NOMO-1 treated with dmso at 0.1 percent for 144 hours (cell line): ENCODE measurements at regions not wholly inside any gene's neighbourhood (a gene's known extent, or its start where the extent isn't known, plus 50 kb on each side); places are given as distances from the start of the nearest gene placed in this dataset.
"Not testable (repeated sequence)": the region's sequence is repeated elsewhere in the genome, so short reads cannot be mapped to it uniquely, and the experiment has no call there.

ENCODE experiments used
- DNase-seq: peaks from one replicate; lab custom pipeline; 2025; ENCODE audit not compliant: unreplicated experiment; lab: John Stamatoyannopoulos, UW

GRCh38 chr13:21910546-21910945 lies 239.7 kb downstream of the FGF9 start:
- no peak for DNase-seq

- no peak for DNase-seq
Observed at GRCh38 chr13:21911646-21912298, 240.9 kb downstream of the FGF9 start.

DNA sequence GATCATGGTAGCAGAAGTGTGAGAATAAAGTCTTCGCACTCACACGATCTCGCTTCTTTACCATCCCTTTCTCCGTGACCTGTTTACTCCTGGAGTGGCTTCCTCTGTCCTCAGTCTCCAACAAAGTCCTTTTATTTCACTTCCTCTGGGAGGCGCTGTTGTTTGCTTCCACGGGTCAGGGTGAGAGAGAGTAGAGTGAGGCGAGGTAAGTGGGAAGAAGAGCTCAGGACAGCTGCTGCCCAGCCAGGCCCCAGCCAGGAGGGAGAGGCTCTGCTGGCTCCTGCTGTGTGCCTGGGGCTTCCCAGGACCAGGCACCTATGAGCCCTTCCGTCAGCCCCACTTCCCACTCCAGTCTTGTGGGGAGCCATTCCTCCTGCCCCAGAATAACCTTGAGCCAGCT lies 242.1 kb downstream of the FGF9 start:
- DNase-seq = no peak

DNA sequence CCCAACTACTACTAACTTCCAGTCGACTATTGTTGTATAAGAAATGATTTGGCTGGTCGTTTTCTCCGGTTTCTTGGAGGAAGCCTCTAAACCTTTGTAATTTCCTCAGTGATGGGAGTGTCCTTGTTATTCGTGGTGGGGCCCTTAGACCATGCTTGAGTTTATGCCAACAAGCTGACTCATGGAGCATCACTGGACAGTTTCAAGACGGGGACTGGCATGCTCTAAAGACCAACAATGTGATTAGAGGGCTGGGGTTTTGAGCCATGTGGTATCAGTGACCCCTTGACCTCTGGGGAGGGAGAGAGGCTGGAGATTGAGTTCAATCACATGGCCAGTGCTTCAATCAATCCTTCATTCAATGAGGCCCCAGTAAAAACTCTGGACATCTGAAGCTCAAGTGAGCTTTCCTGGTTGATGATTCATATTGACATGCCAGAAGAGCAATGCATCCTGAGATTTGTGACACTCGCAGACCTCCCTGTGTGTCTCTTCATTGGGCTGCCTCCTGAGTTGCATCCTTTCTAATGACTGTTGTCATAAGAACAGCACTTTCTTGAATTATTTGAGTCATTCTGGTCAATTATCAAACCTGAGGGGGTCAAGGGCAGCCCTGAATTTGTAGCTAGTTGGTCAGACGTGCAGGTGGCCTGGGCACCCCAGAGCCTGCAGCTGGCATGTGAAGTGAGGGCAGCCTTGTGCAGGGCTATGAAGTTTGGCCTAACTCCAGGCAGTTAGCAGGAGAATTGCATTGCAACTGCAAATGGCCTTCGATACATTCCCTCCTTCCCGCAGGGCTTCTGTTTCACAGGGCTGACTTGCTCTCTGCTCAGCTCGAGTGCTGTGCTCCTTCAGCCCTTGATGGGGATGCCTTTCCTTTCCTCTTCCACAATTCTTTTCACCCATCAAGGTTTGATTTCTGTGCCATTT lies 246.5 kb downstream of the FGF9 start:
- no peak for DNase-seq

DNA sequence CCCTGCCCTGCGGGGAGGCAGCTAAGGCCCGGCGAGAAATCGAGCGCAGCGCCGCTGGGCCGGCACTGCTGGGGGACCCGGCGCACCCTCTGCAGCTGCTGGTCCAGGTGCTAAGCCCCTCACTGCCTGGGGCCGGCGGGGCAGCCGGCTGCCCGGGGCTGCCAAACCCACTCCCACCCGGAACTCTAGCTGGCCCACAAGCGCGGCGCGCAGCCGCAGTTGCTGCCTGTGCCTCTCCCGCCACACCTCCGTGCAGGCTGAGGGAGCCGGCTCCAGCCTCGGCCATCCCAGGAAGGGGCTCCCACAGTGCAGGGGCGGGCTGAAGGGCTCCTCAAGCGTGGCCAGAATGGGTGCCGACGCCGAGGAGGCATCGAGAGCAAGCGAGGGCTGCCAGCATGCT lies 249.9 kb downstream of the FGF9 start:
- not testable (repeated sequence) for DNase-seq

GRCh38 chr13:21924958-21925357 lies 254.1 kb downstream of the FGF9 start:
- DNase-seq = no peak

- no peak for DNase-seq
Observed at GRCh38 chr13:21925720-21926119, 254.8 kb downstream of the FGF9 start.

GRCh38 chr13:21929400-21929799 lies 258.5 kb downstream of the FGF9 start:
- no peak for DNase-seq

GRCh38 chr13:21930536-21930935 lies 259.7 kb downstream of the FGF9 start:
- DNase-seq = no peak

DNA sequence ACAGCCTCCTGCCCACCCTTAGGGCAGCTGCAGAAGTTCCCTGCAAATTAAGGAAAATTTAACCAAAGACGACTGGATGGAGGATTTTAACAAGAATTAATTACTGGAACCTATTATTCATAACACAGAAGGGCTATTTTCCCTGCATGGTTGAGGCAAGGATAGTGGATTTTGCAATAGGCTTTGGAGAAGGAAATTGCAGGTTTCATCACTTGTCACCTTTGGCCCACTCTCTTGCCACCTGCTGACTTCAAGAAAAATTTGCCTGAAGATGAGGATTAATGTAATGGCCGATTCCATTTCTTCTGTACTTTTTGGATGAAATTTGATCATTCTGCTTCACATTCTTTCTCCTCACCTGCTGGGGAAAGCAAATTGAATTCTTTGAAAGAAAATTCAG lies 261.7 kb downstream of the FGF9 start:
- no peak for DNase-seq

DNA sequence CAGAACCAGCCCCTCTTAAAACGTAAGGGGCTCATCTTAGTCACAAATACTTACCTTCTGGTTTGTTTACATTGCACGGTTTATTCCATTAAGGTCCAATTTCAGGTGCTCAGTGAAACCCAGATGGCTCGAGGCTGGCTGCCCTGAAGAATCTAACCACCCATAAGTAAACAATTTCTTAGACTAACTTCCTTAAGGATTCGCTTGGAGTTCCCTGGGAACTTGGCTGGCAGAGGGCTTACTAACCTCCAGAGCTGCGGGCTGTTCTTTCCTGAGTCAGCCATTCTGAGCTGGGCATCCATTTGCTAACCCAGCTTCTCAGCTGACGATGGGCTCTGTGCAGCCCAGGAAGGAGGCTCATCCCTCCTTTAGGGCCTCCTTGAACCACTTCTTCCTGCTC lies 262.1 kb downstream of the FGF9 start:
- DNase-seq = no peak

DNA sequence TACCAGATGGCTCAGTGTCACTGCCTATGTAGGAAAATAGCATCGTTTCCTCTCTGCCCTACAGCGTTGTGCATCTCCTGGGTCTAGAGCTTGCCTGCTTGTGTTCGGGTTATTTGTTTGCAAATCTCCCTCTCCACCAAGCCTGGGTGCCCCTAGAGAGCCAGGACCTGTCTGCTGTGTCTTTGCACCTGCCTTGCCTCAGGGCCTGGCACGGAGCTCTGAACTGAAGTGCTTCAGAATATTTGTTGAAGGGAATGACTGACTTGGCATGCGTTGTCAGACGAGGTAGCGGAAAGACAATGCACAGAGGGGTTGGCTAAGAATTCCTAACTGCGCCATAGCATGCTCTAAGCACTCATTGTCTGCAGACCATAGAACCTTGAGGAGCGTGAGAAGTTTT lies 263.4 kb downstream of the FGF9 start:
- no peak for DNase-seq

DNA sequence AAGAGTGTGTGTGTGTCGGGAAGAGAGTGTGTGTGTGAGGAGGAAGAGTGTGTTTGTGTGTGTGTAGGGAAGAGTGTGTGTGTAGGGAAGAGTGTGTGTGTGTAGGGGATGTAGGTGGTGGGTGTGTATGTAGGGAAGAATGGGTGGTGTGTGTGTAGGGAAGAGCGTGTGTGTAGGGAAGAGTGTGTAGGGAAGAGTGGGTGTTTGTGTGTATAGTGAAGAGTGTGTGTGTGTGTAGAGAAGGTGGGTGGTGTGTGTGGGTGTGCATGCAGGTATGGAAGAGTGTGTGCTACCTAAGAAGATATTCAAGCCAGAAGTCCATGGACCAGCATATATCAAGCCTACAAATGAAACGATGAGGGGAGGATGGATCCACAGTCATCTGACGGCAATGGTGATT lies 265.8 kb downstream of the FGF9 start:
- no peak for DNase-seq

- DNase-seq = no peak
Observed at GRCh38 chr13:21938168-21938567, 267.3 kb downstream of the FGF9 start.

GRCh38 chr13:21938636-21939035 lies 267.8 kb downstream of the FGF9 start:
- DNase-seq = no peak

GRCh38 chr13:21942061-21942460 lies 271.2 kb downstream of the FGF9 start:
- DNase-seq = no peak

DNA sequence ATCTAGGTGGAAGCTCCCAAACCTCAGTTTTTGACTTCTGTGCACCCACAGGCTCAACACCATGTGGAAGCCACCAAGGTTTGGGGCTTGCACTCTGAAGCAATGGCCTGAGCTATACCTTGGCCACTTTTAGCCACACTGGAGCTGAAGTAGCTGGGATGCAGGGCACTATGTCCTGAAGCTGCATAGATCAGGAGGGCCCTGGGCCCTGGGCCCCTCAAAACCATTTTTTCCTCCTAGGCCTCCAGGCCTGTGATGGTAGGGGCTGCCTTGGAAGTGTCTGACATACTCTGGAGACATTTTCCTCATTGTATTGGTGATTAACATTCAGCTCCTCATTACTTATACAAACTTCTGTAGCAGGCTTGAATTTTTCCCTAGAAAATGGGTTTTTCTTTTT lies 273.7 kb downstream of the FGF9 start:
- no peak for DNase-seq

GRCh38 chr13:21945195-21945594 lies 274.3 kb downstream of the FGF9 start:
- no peak for DNase-seq

DNA sequence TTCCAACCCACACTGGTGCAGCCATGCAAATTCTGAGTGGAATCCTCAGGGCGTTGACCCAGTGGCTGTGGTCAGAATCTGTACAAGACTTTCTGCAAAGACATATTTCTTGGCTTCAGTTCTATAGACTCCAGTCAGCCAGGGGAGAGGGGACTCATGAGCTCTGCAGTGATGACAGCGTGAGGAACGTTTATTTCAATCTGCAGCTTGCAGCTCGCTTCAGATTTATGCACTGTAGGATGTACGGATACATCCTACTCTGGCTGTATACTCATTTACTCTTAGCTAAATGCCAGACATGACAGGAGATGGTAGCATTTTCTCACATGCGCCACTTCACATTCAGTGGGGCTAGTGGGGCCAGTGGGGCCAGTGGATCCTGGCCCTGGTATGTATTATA lies 276.1 kb downstream of the FGF9 start:
- no peak for DNase-seq

GRCh38 chr13:21948769-21949474 lies 278.0 kb downstream of the FGF9 start:
- no peak for DNase-seq

DNA sequence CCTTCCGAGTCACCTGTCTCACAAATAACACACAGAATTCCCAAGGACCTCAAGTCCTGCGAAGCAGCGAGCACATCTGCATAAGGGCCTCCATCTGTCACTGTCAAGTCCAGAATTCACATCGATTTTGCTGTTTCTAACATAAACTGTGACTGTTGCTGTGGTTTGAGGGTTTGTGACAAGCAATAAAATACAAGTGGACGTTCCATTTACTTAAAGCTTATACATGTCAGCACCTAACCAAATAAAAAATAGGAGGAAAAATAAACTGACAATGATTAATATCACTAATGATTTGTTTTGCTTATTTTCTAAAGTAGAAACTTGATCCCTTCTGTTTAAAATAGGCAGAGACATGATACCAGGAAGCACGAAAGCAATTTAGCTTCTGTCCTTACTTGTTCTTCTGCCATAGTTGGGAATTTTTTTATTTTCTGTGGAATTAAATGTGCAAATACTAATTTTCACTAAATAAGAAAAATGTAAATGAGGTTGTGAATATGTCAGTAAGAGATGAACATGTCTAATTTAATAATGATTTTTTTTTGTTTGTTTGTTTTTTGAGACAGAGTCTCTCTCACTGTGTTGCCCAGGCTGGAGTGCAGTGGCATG lies 279.1 kb downstream of the FGF9 start:
- no peak for DNase-seq
